Type B pancreatic cell (in vitro differentiated cells): ENCODE measurements at regions not wholly inside any gene's neighbourhood (a gene's known extent, or its start where the extent isn't known, plus 50 kb on each side); places are given as distances from the start of the nearest gene placed in this dataset.

Experiments used
- DNase-seq: peaks from one replicate; pipeline ENCODE4 v3.0.0; 2021; ENCODE audit warnings: mixed read lengths; ENCODE audit not compliant: unreplicated experiment; ENCODE audit errors: extremely low spot score
- H3K27ac Mint-ChIP-seq: 2 replicates; pipeline ENCODE4 v1.8.0; 2021; ENCODE audit warnings: mild to moderate bottlenecking, mixed read lengths
- H3K27me3 Mint-ChIP-seq: 2 replicates; pipeline ENCODE4 v1.8.0; 2021; ENCODE audit warnings: mixed read lengths
- H3K36me3 Mint-ChIP-seq: 2 replicates; pipeline ENCODE4 v1.8.0; 2021; ENCODE audit warnings: mixed read lengths
- H3K4me1 Mint-ChIP-seq: one replicate; pipeline ENCODE4 v1.8.0; 2021; ENCODE audit warnings: mixed read lengths; ENCODE audit not compliant: unreplicated experiment
- H3K4me3 Mint-ChIP-seq: 2 replicates; pipeline ENCODE4 v1.8.0; 2021; ENCODE audit warnings: mild to moderate bottlenecking, mixed read lengths
- H3K9me3 Mint-ChIP-seq: 2 replicates; pipeline ENCODE4 v1.8.0; 2021; ENCODE audit warnings: mixed read lengths
- TF ChIP-seq, protein P1 (sequence below): fragments of 200-600 bp; sonication (generic); conservative IDR thresholded peaks from 2 replicates; pipeline ENCODE4 v1.5.0; 2021; ENCODE audit warnings: antibody characterized with exemption, mild to moderate bottlenecking

DNA sequence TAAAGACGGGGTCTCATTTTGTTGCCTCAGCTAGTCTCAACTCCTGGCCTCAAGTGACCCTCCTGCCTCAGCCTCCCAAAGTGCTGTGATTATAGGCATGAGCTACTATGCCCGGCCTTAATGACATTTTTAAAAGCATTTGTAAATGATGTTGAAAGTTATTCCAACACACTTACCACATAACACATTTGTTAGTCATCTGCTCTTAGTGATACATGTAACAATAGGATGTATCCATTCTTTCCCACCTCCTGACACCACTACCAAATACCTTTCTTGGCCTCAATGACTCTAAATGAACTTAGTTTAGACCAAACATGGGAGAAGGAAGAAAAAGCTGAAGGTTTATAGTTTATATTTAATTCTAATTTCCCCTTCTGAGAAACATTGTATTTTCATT lies 59.8 kb upstream of the MEDAG start:
- no peaks in the 10 kb centered on the region for H3K27me3 Mint-ChIP-seq

DNA sequence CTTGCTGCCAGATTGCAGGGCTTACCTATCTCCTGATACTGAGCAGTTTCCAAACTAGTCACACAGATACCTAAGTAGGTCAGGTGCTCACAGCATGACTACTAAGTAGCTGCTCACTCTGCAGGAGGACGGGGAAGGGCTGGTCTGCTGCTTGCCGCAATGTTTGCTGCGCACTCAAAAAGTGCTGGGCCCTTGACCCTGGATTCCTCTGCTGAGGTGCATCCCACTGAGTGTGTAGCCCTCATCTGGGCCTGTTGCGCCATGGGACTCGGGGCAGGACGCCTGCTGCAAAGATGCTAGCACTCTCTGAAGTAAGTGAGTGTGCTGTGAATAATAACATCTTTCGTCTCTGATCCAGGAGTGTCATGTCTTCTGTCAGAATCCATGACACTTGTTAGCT lies 59.2 kb upstream of the MEDAG start:
- TF ChIP-seq, protein P1, sequence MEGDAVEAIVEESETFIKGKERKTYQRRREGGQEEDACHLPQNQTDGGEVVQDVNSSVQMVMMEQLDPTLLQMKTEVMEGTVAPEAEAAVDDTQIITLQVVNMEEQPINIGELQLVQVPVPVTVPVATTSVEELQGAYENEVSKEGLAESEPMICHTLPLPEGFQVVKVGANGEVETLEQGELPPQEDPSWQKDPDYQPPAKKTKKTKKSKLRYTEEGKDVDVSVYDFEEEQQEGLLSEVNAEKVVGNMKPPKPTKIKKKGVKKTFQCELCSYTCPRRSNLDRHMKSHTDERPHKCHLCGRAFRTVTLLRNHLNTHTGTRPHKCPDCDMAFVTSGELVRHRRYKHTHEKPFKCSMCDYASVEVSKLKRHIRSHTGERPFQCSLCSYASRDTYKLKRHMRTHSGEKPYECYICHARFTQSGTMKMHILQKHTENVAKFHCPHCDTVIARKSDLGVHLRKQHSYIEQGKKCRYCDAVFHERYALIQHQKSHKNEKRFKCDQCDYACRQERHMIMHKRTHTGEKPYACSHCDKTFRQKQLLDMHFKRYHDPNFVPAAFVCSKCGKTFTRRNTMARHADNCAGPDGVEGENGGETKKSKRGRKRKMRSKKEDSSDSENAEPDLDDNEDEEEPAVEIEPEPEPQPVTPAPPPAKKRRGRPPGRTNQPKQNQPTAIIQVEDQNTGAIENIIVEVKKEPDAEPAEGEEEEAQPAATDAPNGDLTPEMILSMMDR: no peak
- Mint-ChIP-seq H3K4me1 (peaks cover 9% of the 10 kb centered on the region), H3K27me3 (no peaks in the 10 kb centered on the region), H3K36me3 (no peaks in the 10 kb centered on the region), H3K4me3 (no peak overlapping the region), H3K27ac (no peak overlapping the region), H3K9me3 (no peaks in the 10 kb centered on the region)
- no peak for DNase-seq

More for the DNA sequence above, 59.8 kb upstream of the MEDAG start:
- no peaks in the 10 kb centered on the region for H3K9me3 Mint-ChIP-seq
- DNase-seq: no peak
- H3K4me1 Mint-ChIP-seq: peaks cover 9% of the 10 kb centered on the region
- H3K36me3 Mint-ChIP-seq: no peaks in the 10 kb centered on the region
- TF ChIP-seq, protein P1: no peak
- no peak overlapping the region for H3K27ac Mint-ChIP-seq
- no peak overlapping the region for H3K4me3 Mint-ChIP-seq

DNA sequence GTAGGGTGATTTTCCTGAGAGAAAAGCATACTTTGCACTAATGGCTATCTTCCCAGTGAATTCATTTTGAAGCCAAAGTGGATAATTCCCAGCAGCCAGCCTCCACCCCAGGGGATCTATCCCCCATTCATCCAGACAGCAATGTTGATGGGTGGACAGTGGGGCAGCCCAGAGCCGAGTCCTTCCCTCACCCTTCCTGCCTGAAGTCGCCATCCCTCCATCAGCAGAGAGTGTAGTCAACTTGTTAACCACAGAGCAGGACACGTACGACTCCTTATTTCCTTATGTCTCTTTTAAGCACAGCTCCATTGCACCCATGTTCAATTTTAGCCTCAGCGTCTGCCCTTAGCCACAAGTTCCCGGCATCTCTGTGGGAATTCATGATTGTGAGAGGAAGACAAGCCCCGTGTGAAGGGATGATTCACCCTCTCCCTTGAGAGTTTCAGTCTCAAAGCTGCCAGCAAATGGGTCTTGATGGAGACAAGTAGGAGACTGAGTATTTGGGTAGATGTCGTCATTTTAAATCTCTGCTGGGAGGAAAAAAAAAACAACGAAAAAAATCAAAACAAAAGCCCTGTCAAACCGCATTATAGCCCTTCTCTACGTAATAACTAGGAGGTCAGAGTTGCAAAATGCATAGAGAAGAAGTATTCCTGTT lies 58.3 kb upstream of the MEDAG start:
- Mint-ChIP-seq H3K4me1 (peaks cover 9% of the 10 kb centered on the region), H3K27me3 (peaks cover 5% of the 10 kb centered on the region), H3K9me3 (peaks cover 4% of the 10 kb centered on the region), H3K36me3 (peaks cover 4% of the 10 kb centered on the region), H3K4me3 (no peak overlapping the region), H3K27ac (no peak overlapping the region)
- DNase-seq: no peak
- TF ChIP-seq, protein P1: no peak

DNA sequence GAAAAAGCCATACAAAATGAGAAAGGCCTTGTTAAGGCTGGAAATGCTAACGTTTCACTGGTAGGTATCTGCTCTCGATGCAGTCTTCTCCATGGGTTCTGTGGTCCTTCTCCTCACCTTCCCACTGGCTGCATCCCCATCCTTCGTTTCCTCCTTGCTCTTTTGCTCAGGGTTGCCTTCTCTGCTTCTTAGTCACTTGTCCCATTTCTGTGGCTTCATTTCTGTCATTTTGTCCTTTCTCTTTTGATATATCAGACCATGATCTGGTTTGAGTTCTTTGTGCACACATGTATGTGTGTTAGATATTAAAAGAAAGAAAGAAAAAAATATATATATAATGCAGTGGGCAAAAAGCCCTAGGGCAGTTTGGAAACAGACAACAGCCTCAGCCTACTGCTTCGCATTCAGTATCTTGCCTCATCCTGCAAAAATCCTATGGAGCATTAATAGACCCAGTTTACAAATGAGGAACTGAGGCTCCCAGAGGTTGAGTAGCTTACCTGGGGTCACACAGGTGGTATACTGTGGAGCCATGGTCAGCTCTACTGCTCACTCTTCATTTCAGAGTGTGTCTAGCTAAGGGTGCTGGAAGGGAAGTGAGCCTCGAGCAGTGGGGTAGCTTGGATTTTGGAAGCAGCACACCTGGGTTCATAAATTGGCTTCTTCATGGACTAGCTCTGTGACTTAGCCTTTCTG lies 57.6 kb upstream of the MEDAG start:
- Mint-ChIP-seq H3K27me3 (peaks cover 7% of the 10 kb centered on the region), H3K4me1 (peaks cover 10% of the 10 kb centered on the region), H3K9me3 (peaks cover 4% of the 10 kb centered on the region), H3K4me3 (no peak overlapping the region), H3K36me3 (peaks cover 4% of the 10 kb centered on the region), H3K27ac (no peak overlapping the region)
- no peak for DNase-seq
- TF ChIP-seq, protein P1: no peak

DNA sequence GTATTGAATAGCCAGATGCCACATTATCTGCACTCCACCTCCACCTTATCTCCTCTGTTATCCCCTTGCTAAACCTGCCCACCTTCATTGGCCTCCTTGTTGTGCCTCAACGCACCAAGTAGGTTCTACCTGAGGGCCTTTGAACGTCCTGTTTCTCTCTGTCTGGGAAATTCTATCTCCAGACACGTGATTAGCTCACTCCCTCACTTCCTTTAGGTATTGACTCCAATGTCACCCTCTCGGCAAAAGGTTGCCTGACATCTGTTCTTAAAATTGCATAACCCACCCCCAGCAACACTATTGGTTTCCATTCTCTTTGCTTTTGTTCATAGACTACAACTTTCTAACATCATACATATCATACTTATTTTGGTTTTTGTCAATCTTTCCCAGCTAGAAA lies 56.5 kb upstream of the MEDAG start:
- TF ChIP-seq, protein P1: no peak
- H3K27ac Mint-ChIP-seq: no peak overlapping the region
- H3K4me1 Mint-ChIP-seq: peaks cover 16% of the 10 kb centered on the region
- DNase-seq: no peak
- no peak overlapping the region for H3K4me3 Mint-ChIP-seq
- H3K27me3 Mint-ChIP-seq: peaks cover 7% of the 10 kb centered on the region
- peaks cover 4% of the 10 kb centered on the region for H3K36me3 Mint-ChIP-seq
- peaks cover 4% of the 10 kb centered on the region for H3K9me3 Mint-ChIP-seq
